HG02870 (cell line): ENCODE measurements at regions not wholly inside any gene's neighbourhood (a gene's known extent, or its start where the extent isn't known, plus 50 kb on each side); places are given as distances from the start of the nearest gene placed in this dataset.

Experiments used
- ATAC-seq: cut with Tn5 transposase; IDR thresholded peaks from one replicate; pipeline ENCODE4 v1.9.1; 2021; ENCODE audit warnings: mild to moderate bottlenecking, moderate library complexity; ENCODE audit not compliant: unreplicated experiment

DNA sequence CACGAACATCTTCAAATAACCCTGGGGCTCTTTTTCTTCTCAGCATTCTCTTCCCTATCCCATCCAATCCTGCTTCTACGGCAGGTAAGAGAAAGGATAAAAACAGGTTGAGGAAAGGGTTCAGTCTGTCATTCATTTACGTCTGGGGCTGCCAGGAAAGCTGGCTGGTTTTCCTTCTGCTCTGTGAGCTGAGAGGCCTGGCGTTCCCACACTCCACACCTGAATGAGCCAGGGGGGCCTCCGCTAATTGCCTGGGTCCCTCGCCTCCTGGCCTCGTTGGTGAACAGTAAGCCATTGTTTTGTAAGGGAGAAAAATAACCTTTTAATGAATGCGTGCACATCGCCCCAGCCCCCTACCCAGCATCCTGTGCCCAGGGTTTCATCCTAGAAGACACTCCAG lies 70.8 kb upstream of the SIM2 start:
- no peak for ATAC-seq

GRCh38 chr21:36628761-36629460 lies 70.0 kb upstream of the SIM2 start:
- no peak for ATAC-seq

GRCh38 chr21:36630485-36631206 lies 68.3 kb upstream of the SIM2 start:
- no peak for ATAC-seq

GRCh38 chr21:36636016-36636415 lies 62.9 kb upstream of the SIM2 start:
- no peak for ATAC-seq

DNA sequence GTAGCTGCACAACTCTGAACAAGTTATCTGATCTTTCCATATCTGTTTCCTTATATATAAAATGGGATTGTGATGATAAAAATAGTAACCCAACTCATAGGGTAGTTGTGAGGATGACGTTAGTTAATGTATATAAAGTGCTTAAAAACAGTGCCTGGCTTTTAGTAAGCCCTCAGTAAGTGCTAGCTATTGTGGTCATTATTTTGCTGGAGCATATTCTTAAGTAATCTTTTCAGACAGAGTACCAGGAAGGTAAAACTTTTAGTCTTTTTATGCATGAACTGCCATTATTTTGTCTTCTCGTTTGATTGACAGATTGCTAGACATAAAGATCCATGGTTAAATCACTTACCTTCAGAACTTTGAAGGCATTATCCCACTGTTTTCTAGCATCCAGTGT lies 62.5 kb upstream of the SIM2 start:
- no peak for ATAC-seq

GRCh38 chr21:36639769-36640168 lies 59.1 kb upstream of the SIM2 start:
- no peak for ATAC-seq

- no peak for ATAC-seq
Measured at GRCh38 chr21:36640174-36640720, 58.7 kb upstream of the SIM2 start.

DNA sequence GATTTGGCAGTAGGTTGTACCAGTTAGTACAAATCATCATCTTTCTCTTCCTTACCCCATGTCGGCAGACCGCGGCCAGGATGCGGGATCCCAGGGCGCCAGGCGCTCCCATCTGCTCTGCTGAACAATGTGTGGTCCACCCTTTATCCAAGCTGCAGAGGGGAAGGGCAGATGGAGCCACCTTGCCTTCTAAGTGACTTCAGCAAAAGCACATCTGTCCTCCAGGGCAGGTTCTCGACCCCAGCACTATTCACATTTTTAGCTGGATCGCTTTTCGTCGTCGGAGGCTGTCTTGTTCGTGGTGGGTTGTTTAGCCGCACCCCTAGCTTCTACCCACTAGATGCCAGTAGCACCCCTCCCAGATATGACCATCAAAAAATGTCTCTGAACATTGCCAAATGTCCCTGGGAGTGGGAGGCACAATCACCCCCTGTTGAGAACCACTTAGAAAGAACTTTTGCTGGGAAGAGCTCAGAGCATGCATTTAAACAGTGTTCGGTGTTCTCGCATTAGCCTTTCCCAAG lies 58.1 kb upstream of the SIM2 start:
- ATAC-seq: no peak

DNA sequence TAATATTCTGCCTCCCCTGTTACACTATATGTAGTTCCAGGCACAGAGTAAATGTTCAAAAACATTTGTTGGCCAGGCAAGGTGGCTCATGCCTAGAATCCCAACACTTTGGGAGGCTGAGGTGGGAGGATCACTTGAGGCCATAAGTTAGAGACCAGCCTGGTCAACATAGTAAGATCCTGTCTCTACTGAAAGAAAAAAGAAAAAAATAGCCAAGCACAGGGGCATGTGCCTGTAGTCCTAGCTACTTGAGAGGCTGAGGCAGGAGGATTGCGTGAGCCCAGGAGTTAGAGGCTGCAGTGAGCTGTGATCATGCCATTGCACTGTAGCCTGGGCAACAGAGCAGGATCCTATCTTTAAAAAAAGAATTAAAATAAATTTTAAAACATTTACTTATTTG lies 57.6 kb upstream of the SIM2 start:
- ATAC-seq: no peak

- ATAC-seq: no peak
Measured at GRCh38 chr21:36641886-36642285, 57.0 kb upstream of the SIM2 start.

DNA sequence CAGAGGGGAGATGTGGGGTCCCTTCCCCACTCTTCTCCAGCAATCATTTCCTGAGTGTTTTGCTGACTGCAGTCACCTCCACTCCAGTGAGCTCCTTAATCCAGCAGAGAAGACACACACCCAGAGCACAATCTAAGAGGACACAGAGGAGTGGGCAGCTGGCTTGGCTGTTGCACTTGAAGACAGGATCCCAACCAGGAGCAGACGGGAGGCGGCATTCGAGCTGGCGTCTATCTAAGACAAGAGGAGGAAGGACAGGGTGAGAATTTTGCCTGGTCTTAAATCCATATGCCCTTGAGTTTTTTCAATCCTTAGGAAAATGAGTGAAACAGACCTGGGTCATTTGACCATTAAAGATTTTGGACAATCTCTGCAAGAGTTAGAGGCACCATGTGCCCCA lies 56.1 kb upstream of the SIM2 start:
- no peak for ATAC-seq

DNA sequence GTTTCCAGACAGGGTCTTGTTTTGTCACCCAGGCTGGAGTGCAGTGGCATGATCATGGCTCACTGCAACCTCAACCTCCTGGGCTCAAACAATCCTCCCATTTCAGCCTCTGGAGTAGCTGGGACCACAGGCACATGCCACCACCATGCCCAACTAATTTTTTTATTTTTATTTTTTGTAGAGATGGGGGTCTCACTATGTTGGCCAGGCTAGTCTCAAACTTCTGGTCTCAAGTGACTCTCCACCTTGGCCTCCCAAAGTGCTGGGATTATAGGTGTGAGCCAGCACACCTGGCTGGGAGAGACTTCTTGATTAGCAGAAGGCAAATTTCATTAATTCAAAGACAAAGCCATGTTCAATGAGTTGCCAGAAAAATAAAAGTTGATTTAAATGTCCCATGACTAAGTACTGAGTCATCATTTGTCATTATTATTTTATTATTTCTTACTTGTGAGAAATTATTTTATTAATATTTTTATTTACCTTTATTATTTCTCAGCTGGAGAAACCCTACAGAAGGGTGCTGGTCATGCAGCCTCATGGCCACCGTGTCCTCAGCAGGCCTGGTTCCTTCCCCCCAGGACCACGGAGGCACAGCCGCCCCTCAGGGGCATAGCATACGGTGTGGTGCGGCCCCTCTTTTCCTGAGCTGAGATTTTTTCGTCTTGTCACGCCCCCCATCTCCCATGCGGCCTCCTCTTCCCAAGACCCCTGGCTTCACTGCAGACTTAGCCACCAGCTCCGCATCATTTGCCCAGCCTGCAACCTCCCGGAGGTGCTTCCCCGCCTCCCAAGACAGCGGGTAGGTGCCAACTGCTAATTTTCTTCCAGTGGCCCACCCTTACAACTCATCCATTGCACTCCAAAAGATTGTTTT lies 55.3 kb upstream of the SIM2 start:
- no peak for ATAC-seq

- ATAC-seq: no peak
Measured at GRCh38 chr21:36646011-36646410, 52.9 kb upstream of the SIM2 start.

GRCh38 chr21:36646645-36647044 lies 52.3 kb upstream of the SIM2 start:
- ATAC-seq: no peak

- ATAC-seq: no peak
Measured at GRCh38 chr21:36647279-36648093, 51.4 kb upstream of the SIM2 start.
